NB4 (cell line): ENCODE measurements at regions not wholly inside any gene's neighbourhood (a gene's known extent, or its start where the extent isn't known, plus 50 kb on each side); places are given as distances from the start of the nearest gene placed in this dataset.

Experiments
- DNase-seq: peaks from one replicate; pipeline ENCODE4 v3.0.0; 2010; ENCODE audit warnings: low read depth
- H3K4me3 ChIP-seq: one replicate; pipeline ENCODE4 v1.5.1; 2011; ENCODE audit warnings: mild to moderate bottlenecking, low read depth, low read length, moderate library complexity
- MYC ChIP-seq: IDR thresholded peaks from 2 replicates; pipeline ENCODE4 v1.6.1; 2011; ENCODE audit warnings: low read depth, low read length
- POLR2A ChIP-seq: IDR thresholded peaks from 2 replicates; pipeline ENCODE4 v1.6.1; 2011; ENCODE audit warnings: mild to moderate bottlenecking; ENCODE audit not compliant: insufficient read length; ENCODE audit errors: extremely low read depth
- TF ChIP-seq, protein P1 (sequence below): IDR thresholded peaks from 2 replicates; pipeline ENCODE4 v1.6.1; 2011; ENCODE audit warnings: low read depth, low read length
- TF ChIP-seq, protein P2 (sequence below): IDR thresholded peaks from one replicate; pipeline ENCODE4 v1.5.1; 2012; ENCODE audit warnings: low read depth, low read length

- no peak for TF ChIP-seq POLR2A
- TF ChIP-seq, protein P1, sequence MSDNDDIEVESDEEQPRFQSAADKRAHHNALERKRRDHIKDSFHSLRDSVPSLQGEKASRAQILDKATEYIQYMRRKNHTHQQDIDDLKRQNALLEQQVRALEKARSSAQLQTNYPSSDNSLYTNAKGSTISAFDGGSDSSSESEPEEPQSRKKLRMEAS, result no peak
- TF ChIP-seq MYC, result no peak
- TF ChIP-seq, protein P2, sequence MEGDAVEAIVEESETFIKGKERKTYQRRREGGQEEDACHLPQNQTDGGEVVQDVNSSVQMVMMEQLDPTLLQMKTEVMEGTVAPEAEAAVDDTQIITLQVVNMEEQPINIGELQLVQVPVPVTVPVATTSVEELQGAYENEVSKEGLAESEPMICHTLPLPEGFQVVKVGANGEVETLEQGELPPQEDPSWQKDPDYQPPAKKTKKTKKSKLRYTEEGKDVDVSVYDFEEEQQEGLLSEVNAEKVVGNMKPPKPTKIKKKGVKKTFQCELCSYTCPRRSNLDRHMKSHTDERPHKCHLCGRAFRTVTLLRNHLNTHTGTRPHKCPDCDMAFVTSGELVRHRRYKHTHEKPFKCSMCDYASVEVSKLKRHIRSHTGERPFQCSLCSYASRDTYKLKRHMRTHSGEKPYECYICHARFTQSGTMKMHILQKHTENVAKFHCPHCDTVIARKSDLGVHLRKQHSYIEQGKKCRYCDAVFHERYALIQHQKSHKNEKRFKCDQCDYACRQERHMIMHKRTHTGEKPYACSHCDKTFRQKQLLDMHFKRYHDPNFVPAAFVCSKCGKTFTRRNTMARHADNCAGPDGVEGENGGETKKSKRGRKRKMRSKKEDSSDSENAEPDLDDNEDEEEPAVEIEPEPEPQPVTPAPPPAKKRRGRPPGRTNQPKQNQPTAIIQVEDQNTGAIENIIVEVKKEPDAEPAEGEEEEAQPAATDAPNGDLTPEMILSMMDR, result no peak
- DNase-seq, result no peak
- no peak overlapping the region for H3K4me3 ChIP-seq
Measured at GRCh38 chr21:16322454-16322853, 592.7 kb downstream of the USP25 start.

DNA sequence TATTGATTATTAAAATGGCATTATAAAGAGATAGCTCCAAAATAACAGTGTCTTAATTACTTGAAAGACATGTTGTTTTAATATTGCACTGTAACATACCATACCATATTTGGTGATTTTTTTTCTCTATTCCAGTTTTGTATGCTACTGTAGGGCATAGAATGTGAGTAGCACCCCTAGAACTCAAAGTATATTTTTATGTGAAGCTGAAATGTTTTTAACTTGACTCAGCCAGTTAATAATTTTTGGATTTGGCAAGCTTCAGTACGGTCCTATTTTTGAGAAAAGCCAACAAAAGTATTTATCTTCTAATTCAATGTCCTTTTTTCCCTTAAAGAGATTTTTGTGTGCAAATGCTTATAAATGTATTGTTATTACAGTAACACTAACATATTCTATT, 593.8 kb downstream of the USP25 start:
- TF ChIP-seq, protein P2, result no peak
- TF ChIP-seq POLR2A (no peak), MYC (no peak)
- TF ChIP-seq, protein P1, result no peak
- no peak overlapping the region for H3K4me3 ChIP-seq
- no peak for DNase-seq

- TF ChIP-seq, protein P1, result no peak
- TF ChIP-seq, protein P2, result no peak
- no peak for TF ChIP-seq POLR2A
- TF ChIP-seq MYC, result no peak
- no peak overlapping the region for H3K4me3 ChIP-seq
- no peak for DNase-seq
Measured at GRCh38 chr21:16324630-16325029, 594.8 kb downstream of the USP25 start.

GRCh38 chr21:16330082-16330907, 600.5 kb downstream of the USP25 start:
- peak; percentile 62 for DNase-seq
- TF ChIP-seq POLR2A (no peak), MYC (no peak)
- TF ChIP-seq, protein P1, result no peak
- TF ChIP-seq, protein P2, result peak; percentile 44
- H3K4me3 ChIP-seq, result no peak overlapping the region

DNA sequence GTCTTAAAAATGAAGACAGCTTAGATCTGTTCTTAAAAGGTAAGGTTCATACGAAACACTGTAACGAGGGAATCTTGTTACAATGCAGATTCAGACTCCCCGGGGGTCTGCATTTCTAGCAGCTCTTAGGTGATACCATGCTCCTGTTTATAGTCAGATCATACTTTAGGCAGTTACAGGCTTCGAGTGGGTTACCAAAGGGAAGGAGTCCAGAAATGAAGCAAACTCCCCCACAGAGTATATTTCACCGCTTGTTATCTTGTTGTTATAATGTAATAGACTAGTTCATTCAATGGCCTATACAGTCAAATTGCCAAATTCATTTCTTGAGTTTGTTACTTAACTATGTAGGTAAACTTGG, 601.1 kb downstream of the USP25 start:
- H3K4me3 ChIP-seq, result no peak overlapping the region
- DNase-seq, result no peak
- TF ChIP-seq POLR2A (no peak), MYC (no peak)
- TF ChIP-seq, protein P1, result no peak
- TF ChIP-seq, protein P2, result no peak
